AG08395 (cell line): ENCODE measurements at regions not wholly inside any gene's neighbourhood (a gene's known extent, or its start where the extent isn't known, plus 50 kb on each side); places are given as distances from the start of the nearest gene placed in this dataset.

ENCODE experiments used
- DNase-seq: peaks from one replicate; pipeline ENCODE4 v3.0.0; 2012; ENCODE audit warnings: mixed read lengths, low spot score

DNA sequence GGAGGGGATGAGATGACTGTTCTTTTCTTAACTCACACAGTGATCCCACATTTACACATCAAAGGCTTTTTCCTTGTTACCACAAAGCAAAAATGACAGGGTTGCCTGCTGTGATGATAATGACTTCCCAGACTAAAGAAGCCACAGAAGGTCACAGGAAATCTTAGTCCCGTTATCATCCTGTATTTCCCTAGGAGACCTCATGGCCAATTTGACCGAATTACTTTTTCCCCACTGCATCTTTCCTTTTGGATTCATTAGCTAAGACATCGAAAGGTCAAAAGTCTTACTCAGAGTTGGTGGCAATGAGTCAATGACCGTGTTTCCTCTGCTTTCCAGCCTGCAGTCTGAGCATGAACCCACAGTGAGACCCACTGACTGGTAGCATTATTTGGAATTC, 130.1 kb upstream of the INHBA start:
- no peak for DNase-seq

DNA sequence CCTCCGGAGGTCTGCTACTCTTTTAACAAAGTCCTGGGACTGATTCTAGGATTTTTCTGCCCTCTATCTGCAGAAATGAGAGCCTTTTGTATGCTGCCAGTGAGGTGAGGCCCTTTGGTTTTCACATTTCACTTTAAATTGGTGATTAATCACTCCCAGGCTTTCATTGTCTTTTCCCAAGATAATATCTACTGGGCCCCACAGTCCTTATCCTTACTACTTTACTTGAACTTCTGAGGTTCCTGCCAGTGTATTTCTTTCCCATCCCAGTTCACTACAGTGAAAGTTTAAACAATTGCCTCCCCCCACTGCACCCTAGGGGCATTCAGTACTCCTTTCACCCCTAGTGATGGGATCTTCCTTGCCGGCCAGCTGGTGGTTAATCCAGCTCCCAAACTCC, 127.4 kb upstream of the INHBA start:
- no peak for DNase-seq

DNA sequence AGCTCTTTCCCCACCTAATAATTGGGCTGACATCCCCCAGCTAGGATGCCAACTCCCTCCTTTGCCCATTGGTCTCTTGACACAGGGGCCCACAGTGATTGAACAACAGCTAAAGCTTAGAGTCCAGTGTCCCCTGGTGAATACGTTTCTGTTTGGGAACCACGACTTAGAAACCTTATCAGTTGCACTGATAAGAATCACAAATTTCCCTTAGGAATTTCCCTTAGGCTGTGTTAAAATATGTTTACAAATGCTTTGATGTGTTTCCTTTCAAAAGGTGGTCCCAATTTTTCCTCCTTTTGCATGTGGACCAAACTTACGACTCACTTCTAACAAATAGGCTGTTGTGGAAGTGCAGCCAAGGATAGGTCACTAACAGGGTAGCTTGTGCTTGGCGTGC, 126.0 kb upstream of the INHBA start:
- DNase-seq: no peak

DNA sequence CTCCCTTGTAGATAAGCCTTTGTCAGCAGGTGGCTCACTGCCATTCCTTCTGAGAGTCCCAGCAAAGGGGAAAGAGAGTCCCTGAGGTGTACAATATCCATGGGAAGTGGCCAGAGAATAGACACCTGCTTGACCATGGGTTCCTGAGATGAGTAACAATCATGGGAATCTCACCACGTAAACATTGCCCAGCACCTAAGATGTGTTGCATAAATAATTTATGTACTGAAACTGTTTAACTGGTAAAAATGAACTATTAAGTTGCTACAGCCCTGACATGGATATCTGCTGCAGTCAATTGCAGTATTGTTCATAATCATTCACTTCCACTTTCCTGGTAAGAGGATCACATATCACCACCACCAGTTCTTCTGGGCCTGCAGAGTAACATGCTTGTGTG, 123.8 kb upstream of the INHBA start:
- no peak for DNase-seq

DNA sequence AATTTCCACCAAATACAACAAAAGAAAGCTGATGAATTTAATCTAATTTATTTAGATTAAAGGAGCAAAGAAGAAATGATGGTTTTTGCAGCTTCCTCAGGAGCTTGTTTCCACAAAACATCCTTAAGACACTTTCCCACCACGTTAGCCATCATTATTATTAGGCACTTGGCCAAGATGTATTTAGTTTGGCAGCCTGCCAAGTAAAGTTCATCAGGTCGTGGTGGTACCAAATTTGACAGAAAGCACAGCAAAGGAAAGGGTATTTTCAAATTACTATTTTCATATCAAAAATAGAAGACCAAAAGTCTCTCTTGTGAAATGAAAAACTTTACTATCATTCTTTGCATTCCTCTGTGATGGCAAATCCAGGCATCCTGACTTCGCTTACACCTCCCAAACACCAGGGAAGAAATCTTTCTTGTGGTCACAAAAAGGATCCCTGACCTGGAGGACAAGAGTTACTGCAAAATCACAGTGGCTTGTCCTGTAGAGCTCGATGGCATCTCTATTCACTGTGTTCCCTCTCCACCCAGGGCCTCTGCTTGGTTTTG, 123.1 kb upstream of the INHBA start:
- peak; percentile 20 for DNase-seq

DNA sequence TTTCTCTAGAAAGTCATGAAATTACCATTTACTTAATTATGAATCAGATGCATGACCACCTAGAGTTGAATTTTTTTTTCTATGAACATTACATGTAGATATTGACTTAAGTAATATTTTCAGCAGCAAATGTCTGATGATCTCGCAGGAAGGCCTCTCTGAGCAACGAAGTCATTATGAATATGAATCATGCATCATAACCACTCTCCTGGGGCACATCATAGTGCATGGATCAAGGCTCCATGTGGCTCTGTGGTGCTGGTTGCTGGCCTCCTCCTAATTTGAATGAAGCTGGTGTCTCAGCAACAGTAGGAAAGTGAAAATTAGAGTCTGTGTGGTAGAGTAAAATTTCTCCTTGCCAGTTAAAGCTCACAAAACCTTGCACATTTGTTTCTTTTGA, 121.4 kb upstream of the INHBA start:
- peak; percentile 29 for DNase-seq

DNA sequence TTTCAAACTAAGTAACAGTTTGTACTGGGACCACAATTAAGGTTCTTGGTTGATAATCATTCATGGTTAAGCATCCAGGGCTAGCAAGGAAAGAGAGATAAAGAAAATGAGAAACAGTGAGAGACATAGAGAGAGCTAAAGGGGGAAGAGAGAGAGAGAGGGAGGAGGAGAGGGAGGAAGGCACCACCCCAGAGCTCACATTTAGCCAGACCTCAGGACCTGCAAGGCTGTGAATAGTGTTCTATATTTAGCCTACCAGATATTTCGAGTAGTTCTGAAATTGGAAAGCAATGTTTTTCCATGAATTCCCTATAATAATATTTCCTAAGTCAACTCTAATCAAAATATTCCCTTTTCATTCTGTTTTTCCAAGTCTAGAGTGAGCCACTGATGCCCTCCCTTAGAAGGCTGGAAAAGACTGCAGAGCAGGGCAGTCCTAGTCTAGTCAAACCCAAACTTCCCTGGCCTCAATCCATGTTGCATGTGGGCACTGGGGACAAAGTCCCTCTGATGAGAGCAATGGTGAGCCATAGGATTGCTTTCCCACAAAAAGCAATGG, 119.4 kb upstream of the INHBA start:
- DNase-seq: no peak

DNA sequence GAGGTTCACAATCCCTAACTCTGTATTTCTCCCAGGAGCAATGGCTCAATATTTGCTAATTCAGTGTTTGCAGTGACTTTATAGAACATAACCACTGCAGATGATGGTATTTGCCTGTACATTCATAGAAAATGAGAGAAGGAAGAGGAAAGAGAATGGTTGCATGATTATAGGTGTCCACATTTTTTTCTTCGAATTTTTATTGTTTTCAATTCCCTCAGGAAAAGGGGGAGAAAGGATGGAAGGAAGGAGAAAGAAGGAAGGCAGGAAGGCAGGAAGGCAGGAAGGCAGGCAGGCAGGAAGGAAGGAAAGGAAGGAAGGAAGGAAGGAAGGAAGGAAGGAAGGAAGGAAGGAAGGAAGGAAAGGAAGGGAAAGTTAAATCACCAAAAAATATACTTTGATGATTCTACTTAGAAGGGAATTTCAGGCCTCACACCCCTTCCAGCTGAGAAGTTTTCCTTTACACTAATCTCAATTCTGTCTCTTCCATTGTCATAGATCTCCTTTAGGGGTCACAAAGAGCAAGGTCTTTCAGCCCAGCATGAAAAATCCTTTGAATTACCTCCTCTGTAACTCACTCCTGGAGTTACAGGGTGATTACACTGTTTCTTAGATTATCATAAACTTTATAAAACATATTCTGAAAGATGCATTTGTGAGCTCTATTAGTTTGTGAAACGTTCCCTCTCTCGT, 118.8 kb upstream of the INHBA start:
- DNase-seq: no peak

DNA sequence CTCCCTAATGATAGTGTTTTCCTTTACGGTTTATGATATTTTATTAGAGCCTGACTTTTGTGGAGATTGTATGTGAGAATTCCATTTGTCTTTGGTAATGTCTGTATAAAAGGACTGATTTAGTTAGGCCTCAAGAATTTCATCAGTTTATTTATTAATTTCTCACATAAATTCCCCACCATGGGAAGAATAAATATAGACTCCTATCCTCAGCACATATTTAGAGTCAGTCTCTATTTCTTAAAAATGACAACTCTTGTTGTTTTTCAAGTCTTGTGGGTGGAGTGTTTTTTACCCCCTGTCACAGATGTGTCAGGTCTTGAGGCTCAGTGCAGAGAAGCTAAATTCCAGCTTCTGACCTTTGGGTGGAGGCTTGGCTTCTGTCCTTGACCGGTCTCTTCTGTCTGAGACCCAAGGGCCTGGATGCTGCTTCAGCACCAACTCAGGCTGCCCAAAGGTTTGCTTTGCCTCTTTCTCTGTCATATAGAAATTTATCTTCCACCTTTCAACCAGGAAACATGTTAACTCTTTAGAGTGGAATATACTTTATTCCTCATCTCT, 117.3 kb upstream of the INHBA start:
- DNase-seq: no peak

DNA sequence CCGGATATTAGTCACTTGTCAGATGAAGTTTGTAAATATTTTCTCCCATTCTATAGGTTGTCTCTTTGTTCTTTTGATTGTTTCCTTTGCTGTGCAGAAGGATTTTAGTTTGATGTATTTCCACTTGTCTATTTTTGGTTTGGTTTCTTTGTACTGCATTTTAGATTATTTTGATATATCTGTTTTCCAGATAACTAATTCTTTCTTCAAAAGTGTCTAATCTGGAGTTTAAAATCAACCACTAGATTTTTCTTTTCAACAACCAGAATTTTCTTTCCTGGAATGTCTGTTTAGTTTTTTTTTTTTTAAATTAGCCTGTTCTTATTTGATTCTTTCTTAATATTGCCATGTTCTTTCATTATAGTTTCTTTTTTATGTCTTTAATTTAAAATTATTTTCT, 116.8 kb upstream of the INHBA start:
- no peak for DNase-seq

DNA sequence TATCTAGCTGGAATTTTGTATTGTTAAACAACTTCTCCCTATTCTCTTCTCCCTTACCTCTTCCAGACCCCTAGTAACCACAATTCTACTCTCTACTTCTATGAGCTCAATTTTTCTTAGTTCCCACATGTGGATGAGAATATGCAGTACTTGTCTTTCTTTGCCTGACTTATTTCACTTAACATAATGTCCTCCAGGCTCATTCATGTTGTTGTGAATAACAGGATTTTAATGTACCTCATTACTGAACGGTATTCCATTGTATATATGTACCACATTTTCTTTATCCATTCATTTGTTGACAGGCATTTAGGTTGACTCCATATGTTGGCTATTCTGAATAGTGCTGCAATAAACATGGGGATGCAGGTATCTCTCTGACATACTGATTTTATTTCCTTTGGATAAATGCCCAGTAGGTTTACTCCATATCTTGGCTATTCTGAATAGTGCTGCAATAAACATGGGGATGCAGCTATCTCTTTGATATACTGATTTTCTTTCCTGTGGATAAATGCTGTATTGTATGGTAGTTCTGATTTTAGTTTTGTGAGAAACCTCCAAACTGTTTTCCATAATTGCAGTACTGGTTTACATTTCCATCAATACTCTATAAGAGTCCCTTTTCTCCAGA, 116.0 kb upstream of the INHBA start:
- DNase-seq: no peak

DNA sequence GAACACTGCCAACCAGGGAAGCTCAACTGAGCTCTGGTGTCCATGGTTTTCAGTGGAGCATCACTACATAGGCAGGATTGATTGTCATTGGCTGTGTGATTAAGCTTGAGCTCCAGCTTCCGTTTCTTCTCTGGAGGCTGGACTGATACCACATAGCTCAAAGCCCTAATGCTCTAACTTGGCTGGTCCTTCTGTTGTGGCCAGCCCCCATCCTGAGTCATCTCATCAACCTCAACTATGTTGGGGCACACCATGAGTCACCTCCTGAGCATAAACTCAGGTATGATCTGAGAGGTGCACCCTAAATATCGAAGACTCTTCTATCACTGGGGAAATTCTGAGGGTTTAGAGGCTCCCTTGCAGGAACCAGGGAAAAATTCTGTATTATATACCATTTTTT, 114.5 kb upstream of the INHBA start:
- DNase-seq: peak; percentile 69

DNA sequence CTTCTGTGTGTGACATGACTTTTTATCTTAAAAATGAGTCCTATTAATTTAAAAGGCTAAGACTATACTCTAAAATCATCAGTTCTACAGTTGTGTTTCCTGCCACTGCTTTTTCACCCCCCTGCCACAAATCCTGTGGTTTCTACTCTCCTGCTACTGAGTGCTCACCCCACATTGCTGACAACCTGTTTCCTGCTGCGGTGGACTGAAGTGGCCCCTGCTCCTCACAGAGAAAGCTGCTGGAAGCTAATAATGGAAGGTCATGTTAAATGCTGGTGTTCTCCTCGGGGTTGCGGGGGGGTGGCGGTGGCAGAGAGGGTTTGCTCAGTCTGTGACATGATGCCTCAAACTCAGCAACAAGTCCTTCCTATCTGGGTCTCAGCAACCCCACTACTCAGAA, 113.2 kb upstream of the INHBA start:
- DNase-seq: no peak

DNA sequence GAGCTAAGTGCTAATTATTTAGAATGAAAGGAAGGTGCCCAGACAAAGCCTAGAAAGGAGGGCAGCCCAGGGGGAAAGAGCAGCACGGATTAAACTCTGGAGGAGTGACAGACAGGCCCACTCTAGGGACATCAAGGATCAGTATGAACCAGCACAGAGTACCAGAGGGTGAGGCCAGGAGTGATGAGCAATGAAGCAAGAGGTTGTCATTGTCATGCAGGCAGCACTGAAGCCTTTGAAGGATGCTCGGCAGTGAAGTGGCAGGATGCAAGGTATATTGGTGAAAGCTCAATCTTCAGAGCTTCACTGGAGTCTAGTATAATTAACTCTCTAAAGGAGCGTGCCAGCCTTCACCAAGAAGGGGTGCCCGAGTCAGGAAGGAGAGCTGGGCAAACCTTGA, 112.0 kb upstream of the INHBA start:
- no peak for DNase-seq

DNA sequence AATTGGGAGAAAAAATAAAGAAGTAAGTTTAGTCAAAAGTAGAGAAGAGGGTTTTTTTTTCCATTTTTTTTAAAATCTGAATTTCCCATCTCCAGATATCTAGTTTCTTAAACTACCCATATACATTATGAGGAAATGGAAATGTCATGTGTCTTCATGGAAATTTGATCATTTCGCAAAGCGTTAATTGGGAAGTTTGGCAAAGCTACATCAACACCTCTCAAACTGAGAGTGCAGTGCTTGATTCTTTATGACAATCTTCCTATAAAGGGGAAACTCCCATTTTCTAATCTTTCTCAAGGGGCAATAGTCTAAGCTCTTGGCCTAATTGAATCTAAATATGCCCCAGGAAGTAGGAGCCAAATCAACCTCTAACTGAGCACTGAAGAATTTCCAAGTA, 110.4 kb upstream of the INHBA start:
- DNase-seq: no peak

DNA sequence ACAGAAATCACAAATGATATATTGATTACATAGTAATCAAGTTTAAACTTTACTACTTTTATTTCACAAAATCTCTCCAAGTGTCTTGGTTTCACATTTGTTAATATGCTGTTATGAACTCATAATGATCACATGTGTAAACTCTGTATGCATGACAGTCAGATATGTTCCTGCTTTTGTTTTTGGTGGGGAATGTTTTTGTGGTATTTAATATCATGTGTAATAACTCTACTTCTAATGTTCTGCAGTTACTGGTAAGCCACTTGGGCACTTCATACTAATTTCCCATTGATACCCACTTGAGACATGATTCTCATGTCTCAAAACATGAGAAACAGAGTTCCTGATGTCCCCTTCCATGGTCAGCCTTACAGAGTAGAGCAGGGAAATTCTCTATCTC, 109.1 kb upstream of the INHBA start:
- DNase-seq: no peak

DNA sequence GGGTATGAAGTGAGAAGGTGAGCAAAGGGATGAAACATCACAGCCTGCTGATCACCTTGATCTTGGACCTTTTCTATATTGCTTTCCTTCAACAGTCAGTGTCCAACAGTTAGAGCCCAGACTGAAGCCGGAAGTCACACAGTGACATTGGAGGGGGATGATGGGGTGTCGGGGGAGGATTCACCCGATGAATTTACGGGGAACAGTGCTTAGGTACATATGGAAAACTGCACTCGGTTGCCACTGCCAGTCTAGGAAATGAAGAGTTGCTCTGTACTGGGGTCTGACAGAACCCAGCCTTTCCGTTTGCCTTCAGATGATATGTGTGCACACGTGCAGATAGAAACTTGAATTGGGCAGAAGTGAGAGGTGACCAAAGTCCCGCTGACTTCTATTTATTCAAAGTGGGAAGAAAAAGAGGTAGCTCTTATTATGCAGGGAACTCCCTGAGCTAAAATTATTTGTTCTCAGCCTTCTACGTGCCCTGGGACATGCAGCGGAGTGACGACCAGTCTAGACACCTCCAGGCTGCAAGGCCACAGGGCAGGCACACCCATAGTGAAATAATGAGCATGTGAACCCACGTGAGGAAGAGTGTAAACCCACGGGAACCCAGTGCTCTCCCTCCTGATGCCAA, 107.2 kb upstream of the INHBA start:
- no peak for DNase-seq

DNA sequence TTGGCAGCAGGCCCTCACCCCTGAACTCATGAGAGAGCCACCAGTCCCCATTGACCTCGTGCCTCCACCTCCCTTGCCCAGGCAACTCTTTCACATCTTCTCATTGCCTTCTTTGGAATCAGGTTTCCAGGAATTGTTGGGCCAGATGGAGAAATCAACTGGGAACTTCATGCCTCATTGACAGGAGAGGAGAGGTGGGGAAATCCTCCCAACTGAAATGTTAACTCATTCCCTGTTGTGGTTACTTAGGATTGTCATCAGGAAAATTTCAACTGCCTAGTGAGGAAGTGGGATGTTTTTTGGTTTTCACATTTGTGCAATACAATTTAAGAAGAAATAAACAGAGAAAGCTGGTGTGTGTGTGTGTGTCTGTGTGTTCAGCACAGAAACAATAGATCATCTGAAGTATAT, 106.6 kb upstream of the INHBA start:
- DNase-seq: peak; percentile 49

DNA sequence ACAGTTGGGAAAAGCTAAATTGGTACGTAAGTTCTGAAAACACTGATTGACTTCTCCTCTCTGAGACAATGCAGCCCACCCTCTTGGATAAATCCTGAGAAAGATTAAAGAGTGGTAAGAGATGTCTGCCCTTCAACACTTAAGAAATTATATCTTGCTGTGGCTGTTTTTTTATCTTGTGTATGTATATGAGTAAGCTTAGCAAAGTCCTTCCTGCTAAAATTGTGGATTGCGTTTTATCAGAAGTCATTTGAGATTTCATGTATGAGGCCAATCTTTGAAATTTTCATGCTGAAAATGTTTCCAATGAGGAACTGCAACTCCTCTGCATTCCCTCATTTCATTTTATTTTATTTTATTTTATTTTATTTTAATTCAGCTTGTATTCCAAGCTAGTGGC, 106.2 kb upstream of the INHBA start:
- no peak for DNase-seq

DNA sequence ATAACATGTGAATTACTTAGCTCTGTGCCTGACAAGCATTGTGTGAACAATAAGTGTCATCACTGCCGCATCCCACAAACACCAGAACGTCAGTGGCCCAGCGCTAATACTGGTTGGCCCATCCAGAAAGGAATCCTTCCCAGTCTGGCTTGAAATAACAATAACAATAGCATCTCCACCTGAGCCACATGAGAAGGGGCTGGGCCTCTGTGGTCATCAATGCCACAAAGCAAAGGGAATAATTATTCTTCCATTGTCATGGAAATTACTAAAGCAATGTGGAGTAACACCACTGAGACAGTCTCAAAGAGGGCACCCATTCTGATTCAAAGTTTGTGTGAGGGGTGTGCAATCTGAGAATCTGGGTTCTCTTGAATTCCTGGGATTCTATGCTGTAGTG, 105.7 kb upstream of the INHBA start:
- no peak for DNase-seq

DNA sequence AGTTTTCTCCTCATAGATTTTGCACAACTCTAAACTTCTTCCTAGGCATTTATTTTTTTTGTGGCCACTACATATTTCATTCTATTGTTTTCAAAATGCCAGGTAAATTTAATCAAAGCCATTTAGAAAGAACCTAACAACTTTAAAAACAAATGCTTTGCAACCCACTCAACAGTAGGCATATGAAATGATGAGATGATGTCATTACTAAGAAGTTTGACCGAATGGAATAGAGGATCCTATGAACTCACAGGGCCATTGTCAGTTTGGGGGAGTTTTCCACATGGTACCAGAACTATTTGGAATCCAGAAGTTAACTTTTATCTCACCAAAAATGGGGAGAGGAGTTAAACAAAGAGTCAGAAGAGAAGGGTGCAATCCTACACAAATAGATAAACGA, 100.7 kb upstream of the INHBA start:
- no peak for DNase-seq

DNA sequence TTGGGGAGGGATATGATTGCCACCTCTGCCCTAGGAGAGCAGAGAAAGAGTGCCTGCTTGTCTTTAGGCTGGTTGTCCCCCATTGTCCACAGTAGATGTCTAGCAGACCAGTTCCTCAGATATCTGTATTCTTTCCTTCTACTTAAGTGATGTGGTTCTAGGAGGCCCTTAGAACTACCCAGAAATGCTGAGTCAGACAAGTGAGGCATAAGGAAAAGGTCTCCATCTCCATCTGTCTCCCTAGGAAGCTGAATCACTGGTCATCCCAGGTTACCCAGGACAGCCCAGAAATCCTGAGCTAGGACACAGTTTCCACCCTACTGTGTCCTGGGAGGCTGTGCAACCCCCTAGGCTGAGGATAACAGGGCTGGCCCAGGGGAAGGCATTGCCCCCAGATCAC, 93.4 kb upstream of the INHBA start:
- peak; percentile 9 for DNase-seq
